ENCODE measurements at regions not wholly inside any gene's neighbourhood (a gene's known extent, or its start where the extent isn't known, plus 50 kb on each side); places are given as distances from the start of the nearest gene placed in this dataset.

- TF ChIP-seq CTCF (IDR thresholded peaks at IDR 0.05) (no peak), POLR2A (IDR thresholded peaks at IDR 0.05) (no peak), EP300 (IDR thresholded peaks at IDR 0.05; ENCODE audit: low read depth) (no peak), POLR2AphosphoS5 (IDR thresholded peaks at IDR 0.05) (no peak)
These were observed 53.1 kb upstream of the PROX1 start for GRCh38 chr1:213934649-213935048.
